ENCODE measurements at regions not wholly inside any gene's neighbourhood (a gene's known extent, or its start where the extent isn't known, plus 50 kb on each side); places are given as distances from the start of the nearest gene placed in this dataset.

- Mint-ChIP-seq H3K27me3 (ENCODE audit: low read depth, poor library complexity) (peaks cover 7% of the 10 kb centered on the region), H3K4me3 (no peak overlapping the region), H3K36me3 (ENCODE audit: low read depth) (no peaks in the 10 kb centered on the region), H3K27ac (no peak overlapping the region), H3K4me1 (peaks cover 12% of the 10 kb centered on the region), H3K9me3 (peaks cover 9% of the 10 kb centered on the region)
- TF ChIP-seq CTCF (IDR thresholded peaks at IDR 0.05) = no peak
- no peak for DNase-seq
These were observed 128.9 kb upstream of the TMEM164 start for GRCh38 chrX:109873983-109874382.

- H3K4me1 Mint-ChIP-seq = peaks cover 16% of the 10 kb centered on the region
- H3K27me3 Mint-ChIP-seq (ENCODE audit: low read depth, poor library complexity) = peaks cover 7% of the 10 kb centered on the region
- H3K4me3 Mint-ChIP-seq = no peak overlapping the region
- TF ChIP-seq CTCF (IDR thresholded peaks at IDR 0.05) = no peak
- peaks cover 9% of the 10 kb centered on the region for H3K9me3 Mint-ChIP-seq
- no peaks in the 10 kb centered on the region for H3K36me3 Mint-ChIP-seq (ENCODE audit: low read depth)
- no peak for DNase-seq
- H3K27ac Mint-ChIP-seq = peak overlapping the region; percentile 31
These were observed 128.4 kb upstream of the TMEM164 start for GRCh38 chrX:109874548-109874947.

GRCh38 chrX:109875831-109876230 is 127.1 kb upstream of the TMEM164 start:
- peaks cover 22% of the 10 kb centered on the region for H3K4me1 Mint-ChIP-seq
- DNase-seq = no peak
- no peaks in the 10 kb centered on the region for H3K36me3 Mint-ChIP-seq (ENCODE audit: low read depth)
- H3K4me3 Mint-ChIP-seq = no peak overlapping the region
- peaks cover 9% of the 10 kb centered on the region for H3K9me3 Mint-ChIP-seq
- no peak overlapping the region for H3K27ac Mint-ChIP-seq
- TF ChIP-seq CTCF (IDR thresholded peaks at IDR 0.05) = no peak
- peaks cover 4% of the 10 kb centered on the region for H3K27me3 Mint-ChIP-seq (ENCODE audit: low read depth, poor library complexity)

GRCh38 chrX:109878236-109878635 is 124.7 kb upstream of the TMEM164 start:
- DNase-seq = no peak
- H3K4me1 Mint-ChIP-seq = peaks cover 17% of the 10 kb centered on the region
- H3K9me3 Mint-ChIP-seq = peaks cover 9% of the 10 kb centered on the region
- no peak for TF ChIP-seq CTCF (IDR thresholded peaks at IDR 0.05)
- no peak overlapping the region for H3K27ac Mint-ChIP-seq
- no peak overlapping the region for H3K4me3 Mint-ChIP-seq
- H3K27me3 Mint-ChIP-seq (ENCODE audit: low read depth, poor library complexity) = no peaks in the 10 kb centered on the region
- no peaks in the 10 kb centered on the region for H3K36me3 Mint-ChIP-seq (ENCODE audit: low read depth)

GRCh38 chrX:109879991-109880390 is 122.9 kb upstream of the TMEM164 start:
- H3K36me3 Mint-ChIP-seq (ENCODE audit: low read depth) = no peaks in the 10 kb centered on the region
- peaks cover 19% of the 10 kb centered on the region for H3K4me1 Mint-ChIP-seq
- H3K9me3 Mint-ChIP-seq = peaks cover 4% of the 10 kb centered on the region
- no peak for DNase-seq
- no peak overlapping the region for H3K4me3 Mint-ChIP-seq
- no peak overlapping the region for H3K27ac Mint-ChIP-seq
- no peaks in the 10 kb centered on the region for H3K27me3 Mint-ChIP-seq (ENCODE audit: low read depth, poor library complexity)
- no peak for TF ChIP-seq CTCF (IDR thresholded peaks at IDR 0.05)

GRCh38 chrX:109880629-109881028 is 122.3 kb upstream of the TMEM164 start:
- Mint-ChIP-seq H3K9me3 (no peaks in the 10 kb centered on the region), H3K27me3 (ENCODE audit: low read depth, poor library complexity) (no peaks in the 10 kb centered on the region), H3K27ac (no peak overlapping the region), H3K4me1 (peaks cover 25% of the 10 kb centered on the region), H3K4me3 (no peak overlapping the region), H3K36me3 (ENCODE audit: low read depth) (no peaks in the 10 kb centered on the region)
- TF ChIP-seq CTCF (IDR thresholded peaks at IDR 0.05) = no peak
- no peak for DNase-seq
